ENCODE measurements at regions not wholly inside any gene's neighbourhood (a gene's known extent, or its start where the extent isn't known, plus 50 kb on each side); places are given as distances from the start of the nearest gene placed in this dataset.

DNA sequence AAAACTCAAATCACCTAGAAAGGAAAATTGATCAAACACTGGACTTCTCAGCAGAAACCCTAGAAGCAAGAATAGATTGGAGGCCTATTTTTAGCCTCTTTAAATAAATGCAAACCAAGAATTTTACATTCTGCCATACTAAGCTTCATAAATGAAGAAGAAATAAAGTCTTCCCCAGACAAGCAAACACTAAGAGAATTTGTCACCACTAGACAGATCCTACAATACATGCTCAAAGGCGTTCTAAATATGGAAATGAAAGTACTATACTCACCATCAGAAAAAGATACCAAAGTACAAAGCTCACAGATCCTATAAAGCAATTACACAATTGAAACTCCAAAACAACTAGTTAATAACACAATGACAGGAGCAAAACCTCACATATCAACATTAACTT lies 578.1 kb downstream of the UQCRFS1 start:
- Histone ChIP-seq H3K27me3 (no peaks in the 10 kb centered on the region), H3K4me1 (no peaks in the 10 kb centered on the region), H3K4me3 (no peak overlapping the region), H3K27ac (no peak overlapping the region), H3K36me3 (no peaks in the 10 kb centered on the region), H3K9me3 (no peaks in the 10 kb centered on the region)
- intact Hi-C loops (cut with DNase I; ENCODE audit: low total_unique reads) (loop anchor here (10.0 kb wide), 1 partner anchor 80 kb away; no protein-coding TSS in a partner anchor), in situ Hi-C loops (cut with MboI; ENCODE audit: low sequenced_read_pairs in 4 of 4) (loop anchor here (5.0 kb wide), 1 partner anchor 168 kb away; no protein-coding TSS in a partner anchor)
- DNase-seq: no peak
- no peak for TF ChIP-seq POLR2A (IDR thresholded peaks at IDR 0.05)
- TF ChIP-seq, protein P1, sequence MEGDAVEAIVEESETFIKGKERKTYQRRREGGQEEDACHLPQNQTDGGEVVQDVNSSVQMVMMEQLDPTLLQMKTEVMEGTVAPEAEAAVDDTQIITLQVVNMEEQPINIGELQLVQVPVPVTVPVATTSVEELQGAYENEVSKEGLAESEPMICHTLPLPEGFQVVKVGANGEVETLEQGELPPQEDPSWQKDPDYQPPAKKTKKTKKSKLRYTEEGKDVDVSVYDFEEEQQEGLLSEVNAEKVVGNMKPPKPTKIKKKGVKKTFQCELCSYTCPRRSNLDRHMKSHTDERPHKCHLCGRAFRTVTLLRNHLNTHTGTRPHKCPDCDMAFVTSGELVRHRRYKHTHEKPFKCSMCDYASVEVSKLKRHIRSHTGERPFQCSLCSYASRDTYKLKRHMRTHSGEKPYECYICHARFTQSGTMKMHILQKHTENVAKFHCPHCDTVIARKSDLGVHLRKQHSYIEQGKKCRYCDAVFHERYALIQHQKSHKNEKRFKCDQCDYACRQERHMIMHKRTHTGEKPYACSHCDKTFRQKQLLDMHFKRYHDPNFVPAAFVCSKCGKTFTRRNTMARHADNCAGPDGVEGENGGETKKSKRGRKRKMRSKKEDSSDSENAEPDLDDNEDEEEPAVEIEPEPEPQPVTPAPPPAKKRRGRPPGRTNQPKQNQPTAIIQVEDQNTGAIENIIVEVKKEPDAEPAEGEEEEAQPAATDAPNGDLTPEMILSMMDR (IDR thresholded peaks at IDR 0.05 in 4 of 5, conservative IDR thresholded peaks at IDR 0.05 in 1 of 5): no peak
- no peak for ATAC-seq

DNA sequence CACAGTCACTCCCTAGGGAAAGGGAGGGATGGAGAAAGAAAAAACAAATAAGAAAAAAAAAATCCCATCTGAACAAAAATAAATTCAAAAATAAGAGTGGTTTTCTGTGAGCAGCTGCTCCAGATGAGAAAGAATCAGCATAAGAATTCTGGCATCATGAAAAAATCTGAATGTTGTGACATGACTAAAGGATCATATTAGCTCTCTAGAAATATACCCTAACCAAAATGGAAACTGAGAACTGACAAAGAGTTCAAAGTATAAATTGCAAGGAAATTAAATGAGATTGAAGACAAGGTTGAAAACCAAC lies 579.0 kb downstream of the UQCRFS1 start:
- no peak for TF ChIP-seq POLR2A (IDR thresholded peaks at IDR 0.05)
- TF ChIP-seq, protein P1 (IDR thresholded peaks at IDR 0.05 in 4 of 5, conservative IDR thresholded peaks at IDR 0.05 in 1 of 5): no peak
- intact Hi-C loops (cut with DNase I; ENCODE audit: low total_unique reads) (loop anchor here (10.0 kb wide), 1 partner anchor 79 kb away; no protein-coding TSS in a partner anchor), in situ Hi-C loops (cut with MboI; ENCODE audit: low sequenced_read_pairs in 4 of 4) (loop anchor here (5.0 kb wide), 1 partner anchor 167 kb away; no protein-coding TSS in a partner anchor)
- no peak for ATAC-seq
- DNase-seq: no peak
- no peaks in the 10 kb centered on the region for H3K36me3 ChIP-seq
- no peaks in the 10 kb centered on the region for H3K4me1 ChIP-seq
- H3K27ac ChIP-seq: no peak overlapping the region
- no peak overlapping the region for H3K4me3 ChIP-seq
- H3K9me3 ChIP-seq: no peaks in the 10 kb centered on the region
- no peaks in the 10 kb centered on the region for H3K27me3 ChIP-seq

DNA sequence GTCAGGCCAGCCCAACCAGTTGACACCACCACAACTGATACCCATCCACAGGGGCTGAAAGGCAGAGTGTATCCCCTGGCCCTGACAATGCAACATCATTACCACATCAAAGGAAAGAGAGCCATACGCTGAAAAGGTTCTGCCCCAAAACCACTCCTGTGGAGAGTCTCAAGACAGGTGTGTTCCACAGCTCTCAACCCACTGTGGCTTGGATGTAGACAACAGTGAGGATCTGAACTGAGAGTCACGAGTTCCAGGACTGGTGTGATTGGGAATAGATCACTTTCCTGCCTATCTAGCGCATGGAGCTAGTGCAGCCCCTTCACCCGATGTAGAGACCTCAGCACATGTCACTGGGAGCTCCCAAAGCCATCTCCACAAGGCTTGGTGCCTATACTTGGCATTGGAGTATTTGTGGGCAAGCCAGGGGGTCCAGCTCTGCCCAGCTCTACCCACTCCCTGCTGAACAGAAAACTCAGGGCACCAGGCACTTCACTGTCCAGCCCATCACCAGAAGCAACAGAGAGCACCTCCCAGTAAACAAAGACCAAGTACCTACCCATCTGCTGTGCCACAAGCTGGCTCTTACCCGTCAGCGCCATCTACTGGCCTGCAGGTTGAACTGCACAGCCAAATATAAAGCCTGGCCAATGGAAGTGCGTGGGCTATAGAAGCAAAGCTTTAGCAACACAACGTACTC lies 579.5 kb downstream of the UQCRFS1 start:
- no peak for TF ChIP-seq POLR2A (IDR thresholded peaks at IDR 0.05)
- TF ChIP-seq, protein P1 (IDR thresholded peaks at IDR 0.05 in 4 of 5, conservative IDR thresholded peaks at IDR 0.05 in 1 of 5): peak; percentile 77 to 86 (median 83)
- ATAC-seq (peak; percentile 72 to 78), DNase-seq (peak in 1 of 2 donors; percentile 48)
- intact Hi-C loops (cut with DNase I; ENCODE audit: low total_unique reads): loop anchor here (1.0 to 10.0 kb wide), 2 partner anchors 79 to 167 kb away; no protein-coding TSS in a partner anchor
- no peaks in the 10 kb centered on the region for H3K9me3 ChIP-seq
- no peak overlapping the region for H3K4me3 ChIP-seq
- H3K4me1 ChIP-seq: no peaks in the 10 kb centered on the region
- no peak overlapping the region for H3K27ac ChIP-seq
- in situ Hi-C loops (cut with MboI; ENCODE audit: low sequenced_read_pairs in 4 of 4): loop anchor here (5.0 kb wide), 1 partner anchor 166 kb away; no protein-coding TSS in a partner anchor
- no peaks in the 10 kb centered on the region for H3K27me3 ChIP-seq
- H3K36me3 ChIP-seq: no peaks in the 10 kb centered on the region

DNA sequence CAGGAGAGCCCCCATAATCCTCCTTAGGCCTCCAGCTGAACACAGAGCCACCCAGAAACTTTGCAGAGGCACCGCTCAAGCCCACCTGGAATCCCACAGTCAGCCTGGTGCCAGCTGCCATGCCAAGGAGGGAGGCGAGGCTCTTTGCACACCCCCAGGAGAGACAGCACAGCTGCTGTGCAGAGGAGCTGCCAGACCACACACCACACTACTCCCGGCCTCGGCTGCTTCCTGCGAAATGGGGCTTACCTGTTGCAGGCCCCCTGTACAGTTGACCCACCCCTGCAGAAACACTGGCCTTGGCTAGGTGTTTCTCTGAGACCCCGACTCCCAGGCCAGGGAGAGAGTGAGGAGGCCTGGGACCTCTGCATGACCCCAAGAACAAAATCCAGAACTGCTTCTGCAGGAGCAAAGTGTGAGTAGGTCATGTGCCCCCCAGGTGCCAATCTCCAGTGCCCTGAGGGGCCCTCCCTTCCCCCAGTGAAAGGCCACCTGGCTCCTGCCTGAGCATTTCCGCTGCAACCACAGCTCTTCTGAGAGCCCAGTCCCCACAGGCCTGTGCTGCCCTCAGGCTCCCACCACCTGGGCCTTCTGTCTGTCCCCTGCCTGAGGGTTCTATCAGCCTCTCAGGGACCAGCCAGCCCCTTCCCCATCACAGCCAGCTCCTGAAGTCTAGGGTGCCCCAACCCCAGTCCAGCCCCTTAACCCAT lies 580.4 kb downstream of the UQCRFS1 start:
- ATAC-seq (no peak), DNase-seq (no peak)
- Histone ChIP-seq H3K27me3 (no peaks in the 10 kb centered on the region), H3K36me3 (no peaks in the 10 kb centered on the region), H3K9me3 (no peaks in the 10 kb centered on the region), H3K4me3 (no peak overlapping the region), H3K27ac (no peak overlapping the region), H3K4me1 (no peaks in the 10 kb centered on the region)
- intact Hi-C loops (cut with DNase I; ENCODE audit: low total_unique reads): loop anchor here (1.0 to 10.0 kb wide), 2 partner anchors 78 to 166 kb away; no protein-coding TSS in a partner anchor
- in situ Hi-C loops (cut with MboI; ENCODE audit: low sequenced_read_pairs in 4 of 4): loop anchor here (5.0 kb wide), 1 partner anchor 165 kb away; no protein-coding TSS in a partner anchor
- no peak for TF ChIP-seq POLR2A (IDR thresholded peaks at IDR 0.05)
- TF ChIP-seq, protein P1 (IDR thresholded peaks at IDR 0.05 in 4 of 5, conservative IDR thresholded peaks at IDR 0.05 in 1 of 5): no peak

Measured in gastrocnemius medialis (tissue), 4 donors.